GM23248 (cell line): ENCODE measurements at regions not wholly inside any gene's neighbourhood (a gene's known extent, or its start where the extent isn't known, plus 50 kb on each side); places are given as distances from the start of the nearest gene placed in this dataset.
"Not testable (repeated sequence)": the region's sequence is repeated elsewhere in the genome, so short reads cannot be mapped to it uniquely, and the experiment has no call there.

Experiments
- EZH2 ChIP-seq: fragments of 200-600 bp; sonication (generic); IDR thresholded peaks from 2 replicates; pipeline ENCODE4 v1.6.1; 2018; ENCODE audit warnings: antibody characterized with exemption, mild to moderate bottlenecking; ENCODE audit not compliant: insufficient read depth, poor library complexity, severe bottlenecking
- EZH2phosphoT487 ChIP-seq: fragments of 200-600 bp; sonication (generic); IDR thresholded peaks from 2 replicates; pipeline ENCODE4 v1.6.1; 2018; ENCODE audit warnings: antibody characterized with exemption, moderate library complexity, mild to moderate bottlenecking, low read depth; ENCODE audit not compliant: insufficient read depth

DNA sequence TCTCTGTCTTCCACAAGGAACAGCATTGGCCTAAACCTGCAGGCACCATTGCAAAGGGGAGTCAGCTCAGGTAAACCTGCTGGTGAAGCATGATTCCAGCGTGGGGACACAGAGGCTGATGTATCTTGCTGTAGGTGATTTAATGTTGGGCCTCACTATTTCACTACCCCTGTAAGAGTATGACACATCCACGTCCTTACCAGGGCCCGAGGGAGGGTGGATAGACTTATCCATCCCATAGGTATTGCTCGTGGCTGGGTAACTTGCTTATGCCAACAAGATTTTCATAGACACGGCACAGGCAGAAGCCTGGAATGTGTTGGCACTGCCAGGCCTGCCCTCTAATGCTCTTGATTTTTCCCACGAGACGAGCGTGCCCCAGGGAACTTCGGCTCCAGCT is 107.4 kb upstream of the SULF2 start:
- not testable (repeated sequence) for TF ChIP-seq EZH2, EZH2phosphoT487
